Pancreas (tissue), 10 donors: ENCODE measurements at regions not wholly inside any gene's neighbourhood (a gene's known extent, or its start where the extent isn't known, plus 50 kb on each side); places are given as distances from the start of the nearest gene placed in this dataset.

Experiments used
- ATAC-seq, 4 donors: fragments of 200-7000 bp; cut with Tn5 transposase; one replicate each; pipeline versions ENCODE4 v1.8.0 to v1.9.1; 2020; ENCODE audit warnings: mild to moderate bottlenecking in 4 of 4, moderate library complexity in 4 of 4
- DNase-seq, 6 donors: peaks; one replicate each; pipeline ENCODE4 v3.0.0-alpha.2; 2020
- FAIRE-seq: peaks from 2 replicates; lab custom pipeline; 2012; peaks lifted over from hg19 to GRCh38; lab: Jason Lieb, UNC
- H3K27ac ChIP-seq, 4 donors: fragments of 200-600 bp; sonication (generic); 1 replicate in 3 of 4; 2 replicates in 1 of 4; pipeline versions ENCODE4 v1.5.0 to v1.8.0; 2020
- H3K27me3 ChIP-seq, 4 donors: fragments of 200-600 bp; one replicate each; pipeline ENCODE4 v1.8.0; 2021
- H3K36me3 ChIP-seq, 3 donors: fragments of 200-600 bp; sonication (generic) in 1 of 3; one replicate each; pipeline versions ENCODE4 v1.5.0 to v1.8.0; 2020 to 2021
- H3K4me1 ChIP-seq, 3 donors: fragments of 200-600 bp; one replicate each; pipeline ENCODE4 v1.8.0; 2021
- H3K4me3 ChIP-seq, 4 donors: fragments of 200-600 bp; sonication (generic) in 2 of 4; one replicate each; pipeline versions ENCODE4 v1.5.0 to v1.8.0; 2020 to 2021
- H3K9me3 ChIP-seq, 4 donors: fragments of 200-600 bp; one replicate each; pipeline ENCODE4 v1.8.0; 2021
- WGBS, 2 donors: extraction: QIAGEN DNeasy Blood & Tissue Kit; methylation state at CpG; one replicate each; pipeline ENCODE4 v1.1.7; 2013; 5-methylcytosine and 5-hydroxymethylcytosine counted together
- intact Hi-C, 3 donors: fragments of 100-400 bp; cut with DNase I; formaldehyde crosslinking; loops; one replicate each; pipeline versions ENCODE4 v1.11.1 to v1.14.2; 2022
- TF ChIP-seq, protein P1 (sequence below), 4 donors: fragments of 200-600 bp; sonication (generic) in 3 of 4; IDR thresholded peaks; one replicate each; pipeline versions ENCODE4 v1.5.0 to v1.8.0; 2021; ENCODE audit warnings: antibody characterized with exemption in 4 of 4
- donor health status: healthy with polysubstance abuse.
- donor health status: DM: no; HTN: no; CAD: no; lungs with moderate emphysema.
- donor health status: DM: no; HTN: no; CAD: no.
- donor health status: control.
- donor health status: control.
- donor health status: Bipolar disorder and iron deficiency.
- donor health status: DM: yes; HTN: yes; CAD: no.
- donor health status: DM: no; HTN: no; CAD: no.
- donor health status: DM: no; HTN: no; CAD: no.
- donor health status: DM: yes; HTN: yes; CAD: no.

DNA sequence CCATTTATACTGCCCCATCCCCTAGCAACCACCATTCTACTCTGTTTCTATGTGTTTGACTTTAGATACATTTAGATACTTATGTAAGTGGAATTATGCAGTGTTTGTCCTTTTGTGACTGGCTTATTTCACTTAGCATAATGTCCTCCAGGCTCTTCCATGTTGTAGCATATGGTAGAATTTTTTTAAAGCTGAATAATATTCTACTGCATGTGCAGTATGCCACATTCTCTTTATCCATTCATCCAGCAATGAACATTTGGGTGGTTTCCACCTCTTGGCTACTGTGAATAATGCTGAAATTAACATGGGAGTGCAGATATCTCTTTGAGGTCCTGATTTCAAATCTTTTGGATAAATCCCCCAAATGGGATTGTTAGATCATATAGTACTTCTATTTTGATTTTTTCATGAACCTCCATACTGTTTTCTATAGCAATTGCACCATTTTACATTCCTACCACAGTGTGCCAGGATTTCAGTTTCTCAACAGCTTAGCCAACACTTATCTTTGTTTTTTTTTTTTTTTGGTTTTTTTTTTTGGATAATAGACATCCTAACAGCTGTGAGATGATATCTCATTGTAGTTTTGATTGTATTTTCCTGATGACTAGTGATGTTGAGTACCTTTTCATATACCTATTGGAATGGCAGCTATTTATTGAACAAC, 105.9 kb upstream of the LNX1 start:
- H3K4me1 ChIP-seq = no peaks in the 10 kb centered on the region
- intact Hi-C loops = no loop called here
- DNase-seq (no peak), FAIRE-seq (no peak), ATAC-seq (no peak)
- no peaks in the 10 kb centered on the region for H3K27me3 ChIP-seq
- H3K27ac ChIP-seq = no peak overlapping the region
- TF ChIP-seq, protein P1, sequence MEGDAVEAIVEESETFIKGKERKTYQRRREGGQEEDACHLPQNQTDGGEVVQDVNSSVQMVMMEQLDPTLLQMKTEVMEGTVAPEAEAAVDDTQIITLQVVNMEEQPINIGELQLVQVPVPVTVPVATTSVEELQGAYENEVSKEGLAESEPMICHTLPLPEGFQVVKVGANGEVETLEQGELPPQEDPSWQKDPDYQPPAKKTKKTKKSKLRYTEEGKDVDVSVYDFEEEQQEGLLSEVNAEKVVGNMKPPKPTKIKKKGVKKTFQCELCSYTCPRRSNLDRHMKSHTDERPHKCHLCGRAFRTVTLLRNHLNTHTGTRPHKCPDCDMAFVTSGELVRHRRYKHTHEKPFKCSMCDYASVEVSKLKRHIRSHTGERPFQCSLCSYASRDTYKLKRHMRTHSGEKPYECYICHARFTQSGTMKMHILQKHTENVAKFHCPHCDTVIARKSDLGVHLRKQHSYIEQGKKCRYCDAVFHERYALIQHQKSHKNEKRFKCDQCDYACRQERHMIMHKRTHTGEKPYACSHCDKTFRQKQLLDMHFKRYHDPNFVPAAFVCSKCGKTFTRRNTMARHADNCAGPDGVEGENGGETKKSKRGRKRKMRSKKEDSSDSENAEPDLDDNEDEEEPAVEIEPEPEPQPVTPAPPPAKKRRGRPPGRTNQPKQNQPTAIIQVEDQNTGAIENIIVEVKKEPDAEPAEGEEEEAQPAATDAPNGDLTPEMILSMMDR (IDR thresholded peaks at IDR 0.05) = no peak
- H3K9me3 ChIP-seq = no peaks in the 10 kb centered on the region
- no peaks in the 10 kb centered on the region for H3K36me3 ChIP-seq
- no peak overlapping the region for H3K4me3 ChIP-seq

DNA sequence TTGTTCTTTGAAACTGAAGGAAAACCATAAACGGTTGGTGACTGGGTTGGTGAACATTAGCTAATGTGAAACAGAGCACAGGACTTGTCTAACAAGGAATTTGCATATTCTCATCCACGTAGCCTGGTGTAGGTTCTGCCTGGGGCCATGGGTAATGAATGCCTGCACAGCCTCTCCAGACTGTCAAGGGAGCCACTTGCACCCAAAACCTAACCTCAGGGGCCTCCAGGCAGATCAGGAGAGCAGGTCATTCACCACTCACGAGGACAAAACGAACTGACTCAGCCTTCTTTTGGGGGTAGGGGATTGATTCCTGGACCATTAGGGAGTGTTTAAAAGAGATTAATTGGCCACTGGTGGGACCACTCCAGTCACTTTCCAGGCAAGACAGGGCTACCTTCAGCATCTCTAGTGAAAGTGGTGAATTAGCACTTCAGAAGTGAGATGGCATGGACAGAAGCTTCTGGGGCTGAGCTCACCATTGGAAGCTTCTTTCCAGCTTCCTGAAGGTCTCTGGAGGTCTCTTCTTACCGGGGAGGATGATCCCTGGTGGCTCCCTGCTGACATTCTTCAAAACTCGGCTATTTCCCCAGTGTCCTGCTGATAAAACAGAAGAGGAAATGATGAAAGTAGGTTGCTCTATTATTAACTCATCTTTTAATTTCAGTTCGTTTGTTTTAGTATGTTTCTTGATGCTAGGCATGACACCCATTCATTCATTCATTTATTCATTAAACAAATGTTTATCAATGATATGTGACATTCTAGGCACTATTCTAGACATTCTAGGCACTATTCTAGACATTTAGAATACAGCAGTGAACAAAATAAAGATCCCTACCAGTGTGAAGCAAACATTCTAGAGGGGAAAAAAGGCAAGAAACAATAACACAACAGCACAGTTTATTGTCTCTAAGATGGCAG, 104.5 kb upstream of the LNX1 start:
- FAIRE-seq (no peak), DNase-seq (no peak), ATAC-seq (no peak)
- Histone ChIP-seq H3K36me3 (no peaks in the 10 kb centered on the region), H3K4me3 (no peak overlapping the region), H3K27ac (no peak overlapping the region), H3K27me3 (no peaks in the 10 kb centered on the region), H3K9me3 (no peaks in the 10 kb centered on the region), H3K4me1 (no peaks in the 10 kb centered on the region)
- intact Hi-C loops = no loop called here
- TF ChIP-seq, protein P1 (IDR thresholded peaks at IDR 0.05) = no peak
- WGBS, 2 donors = 58 to 63% methylated on average over 7 of the region's 7 CpGs

DNA sequence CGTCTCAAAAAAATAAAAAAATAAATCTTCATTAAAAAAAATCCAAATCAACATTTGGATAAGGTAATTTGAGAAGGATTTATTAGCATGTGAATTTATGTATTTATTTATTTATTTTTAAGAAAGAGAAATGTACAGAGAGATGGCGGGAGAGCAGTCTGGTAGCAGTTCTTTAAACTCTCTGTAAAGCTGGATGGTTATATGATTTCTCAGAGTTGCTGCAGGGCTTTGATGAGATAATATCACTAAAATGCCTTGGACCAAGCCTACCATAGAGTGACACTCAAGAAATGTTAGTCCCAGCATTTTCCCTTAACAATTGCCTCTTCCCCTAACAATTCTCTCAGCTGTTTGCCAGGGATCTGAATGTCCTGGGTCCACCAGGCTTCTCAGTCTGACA, 103.4 kb upstream of the LNX1 start:
- 97 to 98% methylated on average over 2 of the region's 2 CpGs for WGBS, 2 donors
- FAIRE-seq (no peak), ATAC-seq (no peak), DNase-seq (no peak)
- no peaks in the 10 kb centered on the region for H3K36me3 ChIP-seq
- H3K4me3 ChIP-seq = no peak overlapping the region
- TF ChIP-seq, protein P1 (IDR thresholded peaks at IDR 0.05) = no peak
- no peak overlapping the region for H3K27ac ChIP-seq
- no peaks in the 10 kb centered on the region for H3K4me1 ChIP-seq
- no peaks in the 10 kb centered on the region for H3K27me3 ChIP-seq
- H3K9me3 ChIP-seq = no peaks in the 10 kb centered on the region
- intact Hi-C loops = no loop called here

DNA sequence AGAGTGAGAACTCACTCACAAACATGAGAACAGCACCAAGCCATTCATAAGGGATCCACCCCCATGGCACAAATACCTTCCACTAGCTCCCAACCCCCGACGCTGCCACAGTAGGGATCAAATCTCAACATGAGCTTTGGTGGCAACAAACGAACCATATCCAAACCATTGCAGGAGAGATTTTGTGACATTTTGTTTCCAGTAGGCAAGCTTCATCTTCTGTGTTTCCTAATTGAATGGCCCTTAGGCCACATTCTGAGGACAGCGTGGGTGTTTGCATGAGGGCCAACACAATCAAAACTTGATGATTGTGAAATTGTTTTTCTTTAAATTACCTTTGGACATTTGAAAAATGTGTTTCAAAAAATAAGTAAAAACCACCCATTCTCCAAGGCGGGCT, 102.6 kb upstream of the LNX1 start:
- intact Hi-C loops = no loop called here
- TF ChIP-seq, protein P1 (IDR thresholded peaks at IDR 0.05) = no peak
- H3K27ac ChIP-seq = no peak overlapping the region
- H3K36me3 ChIP-seq = no peaks in the 10 kb centered on the region
- FAIRE-seq = no peak
- no peak overlapping the region for H3K4me3 ChIP-seq
- no peak for DNase-seq
- 86 to 87% methylated on average over 5 of the region's 5 CpGs for WGBS, 2 donors
- no peaks in the 10 kb centered on the region for H3K27me3 ChIP-seq
- no peak for ATAC-seq
- H3K9me3 ChIP-seq = no peaks in the 10 kb centered on the region
- no peaks in the 10 kb centered on the region for H3K4me1 ChIP-seq

DNA sequence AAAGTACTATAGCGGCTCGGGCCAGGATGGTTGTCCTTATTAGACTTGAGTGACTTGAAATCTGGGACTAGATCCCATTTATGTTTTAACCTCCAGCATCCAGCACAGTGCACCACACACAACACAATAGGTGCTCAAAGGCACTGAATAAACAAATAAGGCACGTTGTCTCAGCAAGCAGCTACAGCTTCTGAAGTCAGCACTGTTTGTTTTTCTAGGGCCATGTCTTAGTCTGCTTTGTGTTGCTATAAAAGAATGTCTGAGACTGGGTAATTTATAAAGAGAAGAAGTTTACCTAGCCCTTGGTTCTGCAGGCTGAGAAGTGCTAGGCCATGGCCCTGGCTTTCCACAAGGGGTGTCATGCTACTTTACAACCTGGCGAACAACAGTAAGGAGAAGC, 102.1 kb upstream of the LNX1 start:
- TF ChIP-seq, protein P1 (IDR thresholded peaks at IDR 0.05) = no peak
- Histone ChIP-seq H3K9me3 (no peaks in the 10 kb centered on the region), H3K4me3 (no peak overlapping the region), H3K27me3 (no peaks in the 10 kb centered on the region), H3K36me3 (no peaks in the 10 kb centered on the region), H3K4me1 (no peaks in the 10 kb centered on the region), H3K27ac (no peak overlapping the region)
- intact Hi-C loops = no loop called here
- 88 to 91% methylated on average over 4 of the region's 4 CpGs for WGBS, 2 donors
- ATAC-seq (no peak), DNase-seq (no peak), FAIRE-seq (no peak)
